ENCODE measurements at regions not wholly inside any gene's neighbourhood (a gene's known extent, or its start where the extent isn't known, plus 50 kb on each side); places are given as distances from the start of the nearest gene placed in this dataset.

DNA sequence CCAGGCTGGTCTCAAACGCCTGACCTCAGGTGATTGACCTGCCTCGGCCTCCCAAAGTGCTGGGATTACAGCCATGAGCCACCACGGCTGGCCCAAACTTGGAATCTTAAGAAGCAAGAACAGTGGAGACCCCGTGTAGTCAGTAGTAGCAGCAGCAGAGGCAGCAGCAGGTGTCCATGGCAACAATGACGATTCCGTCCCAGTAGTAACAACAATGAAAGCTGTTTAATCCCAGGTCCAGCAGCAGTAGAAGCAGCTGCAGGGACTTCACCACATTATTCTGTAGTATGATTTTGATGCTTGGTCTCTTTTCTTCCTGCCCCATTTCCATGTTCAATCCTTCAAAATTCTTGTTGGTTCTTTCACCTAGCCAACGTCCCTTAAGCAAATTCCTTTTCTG lies 69.6 kb upstream of the KCTD3 start:
- DNase-seq = no peak
- Histone ChIP-seq H3K27me3 (ENCODE audit: control insufficient read depth, insufficient read depth, low read length) (no peaks in the 10 kb centered on the region), H3K36me3 (replicated peaks; ENCODE audit: control insufficient read depth, insufficient read depth, low read length) (no peaks in the 10 kb centered on the region), H3K4me3 (ENCODE audit: insufficient read depth, low read depth, low read length) (no peak overlapping the region)

DNA sequence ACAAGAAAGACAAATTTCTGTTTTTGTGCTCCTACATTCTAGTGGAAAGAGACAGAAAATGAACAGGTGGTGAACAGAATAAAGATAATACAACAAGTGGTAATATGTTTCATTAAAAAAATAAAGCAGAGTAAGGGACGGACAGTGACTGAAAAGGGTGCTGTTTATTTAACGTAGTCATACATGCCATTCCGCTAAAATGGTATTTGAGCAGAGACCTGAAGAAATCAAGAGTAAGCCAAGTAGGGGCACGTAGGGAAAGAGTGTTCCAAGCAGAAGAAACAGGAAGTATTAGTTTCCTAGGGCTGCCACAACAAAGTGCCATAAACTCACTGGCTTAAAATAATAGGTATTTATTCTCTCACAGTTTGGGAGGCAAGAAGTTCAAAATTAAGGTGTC lies 65.6 kb upstream of the KCTD3 start:
- no peaks in the 10 kb centered on the region for H3K36me3 ChIP-seq (replicated peaks; ENCODE audit: control insufficient read depth, insufficient read depth, low read length)

DNA sequence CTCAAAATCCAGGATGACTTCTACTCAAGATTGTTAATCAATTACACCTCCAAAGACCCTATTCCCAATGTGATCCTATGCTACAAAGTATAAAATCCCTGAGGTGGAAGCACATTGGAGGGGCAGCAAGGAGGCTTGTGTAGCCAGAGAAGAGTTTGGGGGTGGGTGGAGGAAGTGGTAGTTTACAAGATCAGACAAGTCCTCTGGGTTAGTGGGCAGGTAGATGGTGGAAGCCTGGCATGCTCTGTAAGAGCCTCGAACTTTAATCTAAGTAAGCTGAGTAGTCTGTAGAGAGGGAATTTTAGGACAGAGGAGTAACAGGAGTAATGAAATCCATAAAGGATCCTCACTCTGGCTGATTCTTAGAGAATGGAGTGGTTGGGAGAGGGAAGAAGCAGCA lies 65.0 kb upstream of the KCTD3 start:
- Histone ChIP-seq H3K4me3 (ENCODE audit: insufficient read depth, low read depth, low read length) (no peak overlapping the region), H3K27me3 (ENCODE audit: control insufficient read depth, insufficient read depth, low read length) (no peaks in the 10 kb centered on the region), H3K36me3 (replicated peaks; ENCODE audit: control insufficient read depth, insufficient read depth, low read length) (no peaks in the 10 kb centered on the region)
- DNase-seq = no peak

More for the DNA sequence above, 65.6 kb upstream of the KCTD3 start:
- H3K4me3 ChIP-seq (ENCODE audit: insufficient read depth, low read depth, low read length) = no peak overlapping the region
- no peak for DNase-seq
- no peaks in the 10 kb centered on the region for H3K27me3 ChIP-seq (ENCODE audit: control insufficient read depth, insufficient read depth, low read length)

DNA sequence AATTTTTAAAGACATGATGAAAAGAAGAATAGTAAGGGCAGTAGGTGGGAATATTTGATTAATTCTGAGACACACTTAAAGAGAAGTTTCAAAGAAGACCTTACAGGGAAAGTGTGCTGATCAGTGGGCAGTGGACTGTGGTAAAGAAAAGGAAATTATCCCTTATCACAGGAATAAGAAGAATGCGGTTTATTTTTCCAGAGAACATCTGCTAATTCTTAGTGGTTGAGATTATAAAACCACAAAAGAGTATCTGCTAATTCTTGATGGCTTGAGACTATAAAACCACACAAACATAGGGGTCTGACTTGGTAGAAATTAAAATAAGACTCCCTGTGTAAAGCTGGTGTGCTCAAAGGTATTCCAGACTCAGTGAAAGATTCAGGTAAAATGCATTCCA lies 60.0 kb upstream of the KCTD3 start:
- H3K4me3 ChIP-seq (ENCODE audit: insufficient read depth, low read depth, low read length) = no peak overlapping the region
- H3K36me3 ChIP-seq (replicated peaks; ENCODE audit: control insufficient read depth, insufficient read depth, low read length) = no peaks in the 10 kb centered on the region
- DNase-seq = no peak
- H3K27me3 ChIP-seq (ENCODE audit: control insufficient read depth, insufficient read depth, low read length) = no peaks in the 10 kb centered on the region

DNA sequence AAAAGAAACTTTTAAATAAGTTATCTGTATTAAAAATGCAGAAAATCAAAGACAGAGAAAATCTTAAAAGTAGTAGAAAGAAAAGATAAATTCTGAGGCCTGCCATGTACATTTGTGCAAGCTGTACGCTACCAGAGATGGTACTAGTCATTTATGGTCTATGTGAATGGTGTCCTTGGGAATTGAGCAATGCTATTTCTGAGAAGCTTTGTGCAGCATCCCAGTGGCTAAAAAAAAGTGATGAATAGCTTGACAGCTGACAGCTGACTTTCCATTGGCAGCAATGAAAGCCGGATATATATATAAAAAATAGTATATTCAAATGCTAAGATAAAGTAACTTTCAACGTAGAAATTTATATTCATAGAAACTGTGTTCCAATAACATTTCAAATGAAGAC lies 58.8 kb upstream of the KCTD3 start:
- no peak for DNase-seq
- Histone ChIP-seq H3K36me3 (replicated peaks; ENCODE audit: control insufficient read depth, insufficient read depth, low read length) (no peaks in the 10 kb centered on the region), H3K4me3 (ENCODE audit: insufficient read depth, low read depth, low read length) (no peak overlapping the region), H3K27me3 (ENCODE audit: control insufficient read depth, insufficient read depth, low read length) (no peaks in the 10 kb centered on the region)
